Hepatocyte (in vitro differentiated cells): ENCODE measurements at regions not wholly inside any gene's neighbourhood (a gene's known extent, or its start where the extent isn't known, plus 50 kb on each side); places are given as distances from the start of the nearest gene placed in this dataset.

Experiments
- CTCF ChIP-seq: fragments of 200-600 bp; sonication (generic); IDR thresholded peaks from 2 replicates; pipeline ENCODE4 v1.5.1; 2016; ENCODE audit warnings: antibody characterized with exemption, mild to moderate bottlenecking; ENCODE audit not compliant: poor library complexity
- EZH2 ChIP-seq: fragments of 200-600 bp; sonication (generic); IDR thresholded peaks from 2 replicates; pipeline ENCODE4 v1.6.1; 2016; ENCODE audit warnings: antibody characterized with exemption, mild to moderate bottlenecking, borderline replicate concordance
- EZH2phosphoT487 ChIP-seq: fragments of 200-600 bp; sonication (generic); IDR thresholded peaks from one replicate; pipeline ENCODE4 v1.6.1; 2018; ENCODE audit warnings: antibody characterized with exemption, mild to moderate bottlenecking, low read depth, moderate library complexity; ENCODE audit not compliant: unreplicated experiment, severe bottlenecking

GRCh38 chrX:98956014-98956413, 1454.1 kb downstream of the PCDH19 start:
- TF ChIP-seq CTCF, result no peak
- no peak for TF ChIP-seq EZH2
- no peak for TF ChIP-seq EZH2phosphoT487
